Medulla oblongata (tissue), 1 donor: ENCODE measurements at regions not wholly inside any gene's neighbourhood (a gene's known extent, or its start where the extent isn't known, plus 50 kb on each side); places are given as distances from the start of the nearest gene placed in this dataset.
A peak's percentile ranks its signal among the peaks of the same experiment; 100 is the strongest.
"Not testable (repeated sequence)": the region's sequence is repeated elsewhere in the genome, so short reads cannot be mapped to it uniquely, and the experiment has no call there.

Experiments
- DNase-seq: peaks from one replicate; pipeline ENCODE4 v3.0.0-alpha.2; 2015; ENCODE audit errors: extremely low spot score

DNA sequence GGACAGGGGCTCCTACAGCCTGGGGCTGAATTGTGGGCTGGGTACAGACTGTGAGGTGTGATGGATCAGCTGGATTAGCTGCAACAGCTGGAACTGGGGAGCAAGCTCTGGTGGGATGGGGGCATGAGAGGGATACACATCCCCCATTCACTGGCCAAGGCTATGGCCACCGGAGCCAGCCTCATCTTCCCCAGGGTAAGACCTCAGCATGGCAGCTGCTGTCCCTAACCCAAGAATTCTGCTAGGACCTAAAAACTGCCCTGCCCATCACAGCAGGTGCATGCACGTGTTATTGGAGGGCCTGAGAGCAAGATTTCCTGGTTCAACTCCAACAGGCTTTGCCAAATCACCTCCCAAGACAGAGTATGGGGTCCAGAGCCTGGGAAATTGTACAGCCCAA is 258.6 kb upstream of the AGTR2 start:
- DNase-seq: no peak

DNA sequence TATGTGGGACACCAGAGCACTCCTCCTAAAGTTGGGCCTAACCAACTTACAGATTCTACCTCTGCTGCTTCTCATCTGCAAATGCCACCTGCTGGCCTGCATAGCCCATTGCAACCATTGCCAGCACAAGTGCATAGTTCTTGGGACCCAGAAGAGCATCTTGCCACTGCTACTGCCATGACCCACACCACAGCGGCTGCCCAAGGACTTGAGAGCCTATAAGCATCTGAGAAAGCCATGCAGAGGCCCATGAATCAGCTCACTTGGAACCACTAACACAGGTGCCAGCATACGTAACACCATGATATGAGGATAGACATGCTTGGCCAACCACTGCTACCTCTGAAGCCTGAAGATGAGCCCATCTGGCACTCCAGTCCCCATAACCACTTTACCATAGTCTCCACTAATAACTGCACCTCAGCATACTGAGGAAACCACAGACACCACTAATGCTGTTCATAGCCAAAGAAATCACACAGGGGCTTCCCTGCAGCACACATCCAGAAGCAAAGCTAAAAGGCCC is 258.1 kb upstream of the AGTR2 start:
- no peak for DNase-seq

DNA sequence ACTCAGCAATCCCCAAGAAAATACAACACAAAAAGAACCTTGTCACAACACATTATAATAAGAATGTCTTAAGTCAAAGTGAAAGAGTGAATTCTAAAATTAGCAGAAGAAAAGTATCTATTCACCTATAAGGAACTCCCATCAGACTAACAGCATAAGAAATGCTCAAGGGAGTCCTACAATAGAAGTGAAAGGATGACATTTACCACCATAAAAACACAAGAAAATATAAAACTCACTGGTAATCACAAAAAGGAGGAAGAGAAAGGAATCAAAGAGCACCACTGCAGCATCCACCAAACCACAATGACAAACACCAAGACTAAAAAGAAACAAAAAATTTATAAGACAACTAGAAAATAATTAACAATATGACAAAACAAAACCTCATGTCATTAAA is 257.0 kb upstream of the AGTR2 start:
- no peak for DNase-seq

DNA sequence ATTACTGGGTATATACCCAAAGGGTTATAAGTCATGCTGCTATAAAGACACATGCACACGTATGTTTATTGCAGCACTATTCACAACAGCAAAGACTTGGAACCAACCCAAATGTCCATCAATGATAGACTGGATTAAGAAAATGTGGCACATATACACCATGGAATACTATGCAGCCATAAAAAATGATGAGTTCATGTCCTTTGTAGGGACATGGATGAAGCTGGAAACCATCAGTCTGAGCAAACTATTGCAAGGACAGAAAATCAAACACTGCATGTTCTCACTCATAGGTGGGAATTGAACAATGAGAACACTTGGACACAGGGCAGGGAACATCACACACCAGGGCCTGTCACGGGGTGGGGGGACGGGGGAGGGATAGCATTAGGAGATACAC is 254.9 kb upstream of the AGTR2 start:
- DNase-seq: not testable (repeated sequence)

DNA sequence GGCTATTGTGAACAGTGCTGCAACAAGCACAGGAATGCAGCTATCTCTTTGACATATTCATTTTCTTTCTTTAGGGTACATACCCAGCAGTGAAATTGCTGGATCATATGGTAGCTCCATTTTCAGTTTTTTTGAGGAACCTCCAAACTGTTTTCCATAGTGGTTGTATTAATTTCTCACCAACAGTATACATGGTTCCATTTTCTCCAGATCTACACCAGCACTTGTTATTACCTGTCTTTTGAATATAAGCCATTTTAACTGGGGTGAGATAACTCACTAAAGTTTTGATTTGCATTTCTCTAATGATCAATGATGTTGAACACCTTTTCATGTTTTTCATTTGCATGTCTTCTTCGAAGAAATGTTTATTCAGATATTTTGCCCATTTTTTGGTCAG is 241.1 kb upstream of the AGTR2 start:
- no peak for DNase-seq

DNA sequence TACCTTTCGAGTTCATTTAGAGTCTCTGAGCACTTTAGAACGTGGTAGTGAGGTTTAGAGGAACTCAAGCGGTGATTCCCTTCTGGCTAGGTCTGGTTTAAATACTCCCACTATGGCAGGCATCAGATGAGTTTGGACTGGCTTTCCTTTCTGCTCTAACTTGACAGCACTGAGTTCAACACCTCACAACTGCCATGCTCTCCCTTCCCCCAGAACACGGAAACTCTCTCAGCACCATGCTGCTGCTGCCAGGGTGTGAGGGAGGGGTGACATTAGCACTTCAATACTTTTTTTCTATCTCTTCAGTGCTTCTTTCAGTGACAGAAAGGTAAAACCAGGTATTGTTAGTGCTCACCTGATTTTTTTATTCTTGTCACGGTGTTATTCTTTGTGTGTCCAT is 234.5 kb upstream of the AGTR2 start:
- no peak for DNase-seq

DNA sequence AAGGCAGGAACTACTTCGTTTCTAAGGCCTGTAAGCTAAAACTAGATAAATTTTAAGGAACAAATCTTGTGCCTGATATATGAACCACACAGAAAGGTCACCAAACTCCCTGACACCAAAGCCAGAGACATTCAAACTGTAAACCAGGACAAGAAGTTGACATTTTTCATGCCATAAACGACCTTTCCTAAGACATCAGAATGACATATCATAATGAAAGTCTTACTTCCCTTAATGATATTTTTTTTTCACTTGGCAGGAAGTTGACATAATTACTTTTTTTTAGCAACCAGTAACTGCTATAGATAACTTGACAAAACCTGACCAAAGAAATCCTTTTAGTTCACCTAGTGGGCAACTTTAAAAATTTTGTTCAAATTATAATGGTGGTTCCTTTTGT is 231.5 kb upstream of the AGTR2 start:
- no peak for DNase-seq

DNA sequence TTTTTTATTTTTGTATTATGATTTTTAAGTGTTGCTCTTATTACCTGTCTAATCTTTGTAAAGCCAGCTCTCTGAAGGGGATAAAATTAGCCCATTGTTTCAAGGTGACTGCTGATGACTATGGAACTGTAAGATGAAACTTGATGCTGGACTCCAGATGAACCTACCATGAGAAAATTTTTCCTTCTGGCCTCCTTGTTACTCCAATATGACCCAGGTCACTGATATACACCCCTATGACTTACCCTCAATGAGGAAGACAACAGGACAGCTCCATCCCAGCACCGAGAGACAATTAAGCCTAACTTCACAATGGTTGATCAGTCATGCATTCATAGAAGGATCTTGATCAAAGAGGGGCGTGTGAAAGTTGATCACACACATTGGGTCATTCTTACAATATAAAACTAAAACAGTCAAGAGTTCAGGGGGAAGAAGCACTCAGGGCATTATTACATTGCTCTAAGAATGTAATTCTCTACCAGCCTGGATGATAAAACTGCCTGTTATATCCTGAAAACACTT is 230.8 kb upstream of the AGTR2 start:
- DNase-seq: no peak

DNA sequence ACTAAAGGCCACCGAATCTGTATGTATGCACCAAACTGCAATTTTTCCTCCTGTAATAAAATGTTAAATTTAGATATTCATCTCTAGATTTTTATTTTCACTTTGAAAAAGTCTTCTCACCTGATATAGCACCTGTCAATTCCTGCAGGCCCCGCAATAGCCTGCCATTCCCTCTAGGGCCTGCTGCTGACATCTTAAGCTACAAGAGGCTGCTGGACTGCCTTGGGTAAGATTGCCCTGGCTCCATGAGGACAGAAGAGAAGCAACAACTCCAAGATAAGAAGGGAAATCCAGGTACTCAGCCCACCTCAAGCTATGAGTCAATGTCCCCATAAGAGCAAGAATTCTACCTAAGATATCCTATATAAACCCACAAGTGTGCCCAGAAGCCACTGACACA is 230.2 kb upstream of the AGTR2 start:
- DNase-seq: no peak

DNA sequence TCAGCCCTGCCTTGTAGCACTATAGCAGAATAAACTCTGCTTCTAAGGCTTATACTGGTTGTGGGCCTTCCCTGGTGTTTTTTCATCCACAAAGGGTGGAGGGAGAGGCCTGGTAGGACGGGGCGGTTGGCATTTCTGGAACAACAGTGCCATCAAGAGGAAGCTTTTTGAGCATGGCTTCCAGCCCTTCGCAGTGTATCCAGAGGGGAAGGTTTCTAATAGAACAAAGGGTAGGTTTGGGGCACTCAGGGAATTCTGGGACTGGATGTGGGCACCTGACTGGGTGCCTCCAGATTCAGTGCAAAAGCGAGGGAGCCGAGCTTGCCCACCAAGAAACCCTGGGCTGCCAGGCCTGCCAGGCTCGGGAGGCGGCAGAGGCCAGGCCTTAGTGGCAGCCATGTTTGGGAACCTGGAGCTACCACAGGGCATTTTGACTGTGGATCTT is 229.6 kb upstream of the AGTR2 start:
- peak; percentile 89 for DNase-seq

DNA sequence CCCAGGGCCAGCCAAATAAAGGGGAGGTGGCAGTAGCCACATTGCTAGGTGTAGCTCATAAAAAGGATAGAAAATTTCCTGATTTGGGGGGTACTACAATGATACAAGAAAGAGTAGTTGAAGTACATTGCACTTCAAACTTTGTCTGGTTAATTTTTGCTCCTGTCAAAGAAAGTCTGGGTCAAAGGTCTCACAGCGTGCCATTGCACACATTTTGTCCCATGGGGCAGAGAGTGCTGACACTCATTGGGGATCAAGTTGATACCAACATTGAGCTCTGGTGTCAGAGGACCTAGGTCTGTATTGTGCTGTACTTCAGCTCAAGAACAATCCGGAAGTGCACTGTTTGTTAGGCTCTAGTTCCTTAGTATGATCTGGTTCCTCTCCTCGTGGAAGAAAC is 229.2 kb upstream of the AGTR2 start:
- no peak for DNase-seq

DNA sequence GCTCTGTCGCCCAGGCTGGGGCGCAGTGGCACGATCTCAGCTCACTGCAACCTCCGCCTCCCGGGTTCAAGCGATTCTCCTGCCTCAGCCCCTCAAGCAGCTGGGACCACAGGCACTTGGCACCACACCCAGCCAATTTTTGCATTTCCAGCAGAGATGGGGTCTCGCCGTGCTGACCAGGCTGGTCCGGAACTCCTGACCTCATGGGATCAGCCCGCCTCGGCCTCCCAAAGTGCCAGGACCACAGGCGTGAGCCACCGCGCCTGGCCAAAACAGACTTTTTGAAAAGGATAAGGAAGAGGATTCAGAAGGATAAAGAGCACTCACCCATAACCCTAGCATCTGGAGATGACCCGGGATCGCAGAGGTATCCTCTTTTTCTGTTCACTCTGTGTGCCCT is 224.5 kb upstream of the AGTR2 start:
- no peak for DNase-seq

DNA sequence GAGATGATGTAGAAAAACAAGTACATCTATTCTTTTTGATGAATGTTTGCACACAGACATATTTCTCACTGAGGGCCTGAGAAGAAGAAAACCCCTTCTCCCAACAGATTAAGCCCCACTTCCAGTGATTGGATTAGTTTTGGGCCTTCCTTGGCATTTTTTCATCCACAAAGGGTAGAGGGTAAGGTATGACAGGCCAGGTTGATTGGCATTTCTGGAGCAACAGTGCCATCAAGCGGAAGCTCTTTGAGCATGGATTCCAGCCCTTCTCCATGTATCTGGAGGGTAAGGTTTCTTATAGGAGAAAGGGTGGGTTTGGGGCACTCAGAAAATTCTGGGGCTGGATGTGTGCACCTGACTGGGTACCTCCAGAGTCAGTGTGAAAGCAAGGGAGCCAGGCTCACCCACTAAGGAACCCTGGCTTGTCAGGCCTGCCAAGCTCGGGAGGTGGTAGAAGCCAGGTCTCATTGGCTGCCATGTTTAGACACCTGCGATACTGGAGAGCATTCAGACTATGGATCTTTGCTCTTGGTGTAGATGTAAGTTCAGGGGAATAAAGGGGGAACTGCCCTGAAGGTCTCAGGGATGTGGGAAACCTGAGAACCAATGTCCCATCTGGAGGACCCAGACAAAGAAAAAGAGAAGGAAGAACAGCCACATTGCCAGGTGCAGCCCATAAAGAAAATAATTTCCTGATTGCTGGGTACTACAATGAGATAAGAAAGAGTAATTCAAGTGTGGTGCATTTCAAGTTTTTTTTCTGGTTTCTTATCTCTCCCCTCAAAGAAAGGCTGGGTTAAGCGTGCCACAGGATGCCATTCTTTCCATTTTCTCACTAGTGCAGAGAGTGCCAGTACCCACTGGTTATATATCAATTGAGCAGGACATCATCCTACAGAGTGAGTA is 222.3 kb upstream of the AGTR2 start:
- DNase-seq: no peak

DNA sequence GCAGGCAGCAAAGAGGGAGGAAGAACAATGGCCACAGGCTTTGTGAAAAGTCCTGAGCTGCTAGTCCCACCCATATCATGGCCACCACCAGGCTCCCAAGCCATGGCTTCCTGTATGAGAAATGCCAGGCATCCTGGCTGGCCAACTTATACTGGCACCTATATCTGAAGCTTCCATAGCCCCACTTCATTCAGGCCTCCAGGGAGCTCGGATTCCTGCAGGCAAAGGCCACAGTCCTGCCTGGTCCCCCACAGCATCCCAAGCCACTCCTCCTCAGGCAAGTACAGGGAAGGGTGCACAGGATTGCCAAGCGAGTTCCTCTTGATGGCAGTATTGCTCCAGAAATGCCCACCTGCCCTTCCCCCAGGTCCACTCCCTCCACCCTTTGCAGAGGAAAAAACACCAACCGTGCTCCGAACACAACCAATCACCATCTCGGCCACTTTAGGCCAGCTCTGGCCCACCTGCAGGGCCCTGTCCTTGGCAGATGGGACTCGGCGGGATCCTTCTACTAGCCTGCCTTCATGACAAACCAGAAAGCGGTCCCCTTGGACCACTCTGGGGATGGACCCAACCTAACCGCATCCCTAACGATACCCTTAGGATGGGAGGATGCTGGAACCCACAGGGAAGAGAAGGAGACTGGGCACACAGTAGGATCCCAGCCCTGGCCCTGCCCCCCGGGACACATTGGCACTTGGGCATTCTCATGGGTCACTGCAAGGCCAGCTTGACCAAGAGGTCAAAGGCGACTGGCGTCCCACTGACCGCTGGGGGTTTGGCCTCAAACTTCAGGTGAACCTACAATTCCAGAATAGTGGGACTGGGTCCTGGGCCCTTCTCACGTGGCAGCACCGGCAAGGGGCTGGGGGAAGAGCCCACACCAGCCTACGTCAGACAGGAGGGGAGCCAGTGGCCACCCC is 220.4 kb upstream of the AGTR2 start:
- peak; percentile 18 for DNase-seq

DNA sequence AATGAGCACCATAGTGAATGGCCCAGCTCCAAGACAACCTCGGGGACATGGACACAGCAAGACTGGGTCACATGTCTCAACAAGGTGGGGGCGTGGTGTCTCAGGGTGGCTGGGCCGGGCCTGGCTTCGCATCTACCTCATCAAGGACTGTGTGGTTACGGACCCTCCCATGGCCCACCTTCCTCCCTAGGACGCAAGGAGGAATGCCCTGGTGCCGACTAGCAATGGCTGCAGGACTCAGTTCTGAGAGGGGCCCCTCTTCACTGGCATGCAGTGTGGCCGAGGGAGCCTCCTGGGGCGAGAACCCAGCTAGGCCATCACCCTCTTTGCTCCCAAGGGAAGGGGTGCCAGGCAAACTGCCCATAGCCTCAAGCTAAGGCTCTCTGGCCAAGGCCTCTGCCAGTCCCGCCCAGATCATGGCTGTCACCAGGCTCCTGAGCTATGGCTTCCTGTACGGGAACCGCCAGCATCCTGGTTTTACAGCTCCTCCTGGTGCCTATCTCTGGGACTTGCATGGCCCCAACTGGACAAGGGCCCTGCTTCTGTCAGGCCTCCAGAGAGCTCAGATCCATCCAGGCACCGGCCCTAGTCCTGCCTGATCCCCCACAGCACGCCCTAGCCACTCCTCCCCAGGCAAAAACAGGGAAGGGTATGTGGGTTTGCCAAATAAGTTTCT is 218.0 kb upstream of the AGTR2 start:
- DNase-seq: no peak

DNA sequence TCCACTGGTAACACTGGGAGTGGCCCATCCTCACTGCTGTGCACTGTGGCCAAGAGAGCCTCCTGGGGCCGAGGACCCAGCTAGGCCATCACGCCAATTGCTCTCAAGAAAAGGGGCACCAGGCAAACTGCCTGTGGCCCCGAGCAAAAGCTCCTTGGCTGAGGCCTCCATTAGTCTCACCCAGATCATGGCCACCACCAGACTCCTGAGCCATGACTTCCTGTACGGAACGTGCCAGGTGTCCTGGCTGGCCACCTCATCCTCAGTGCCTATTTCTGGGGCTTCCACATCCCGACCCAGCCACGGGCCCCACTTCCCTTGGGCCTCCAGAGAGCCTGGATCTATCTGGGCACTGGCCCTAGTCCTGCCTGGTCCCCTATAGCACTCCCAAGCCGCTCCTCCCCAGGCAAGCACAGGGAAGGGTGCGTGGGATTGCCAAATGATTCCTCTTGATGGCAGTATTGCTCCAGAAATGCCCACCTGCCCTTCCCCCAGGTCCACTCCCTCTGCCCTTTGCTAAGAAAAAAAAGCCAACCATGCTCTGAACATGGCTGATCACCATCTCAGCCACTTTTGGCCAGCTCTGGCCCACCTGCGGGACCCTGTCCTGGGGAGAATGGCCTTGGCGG is 212.6 kb upstream of the AGTR2 start:
- no peak for DNase-seq

DNA sequence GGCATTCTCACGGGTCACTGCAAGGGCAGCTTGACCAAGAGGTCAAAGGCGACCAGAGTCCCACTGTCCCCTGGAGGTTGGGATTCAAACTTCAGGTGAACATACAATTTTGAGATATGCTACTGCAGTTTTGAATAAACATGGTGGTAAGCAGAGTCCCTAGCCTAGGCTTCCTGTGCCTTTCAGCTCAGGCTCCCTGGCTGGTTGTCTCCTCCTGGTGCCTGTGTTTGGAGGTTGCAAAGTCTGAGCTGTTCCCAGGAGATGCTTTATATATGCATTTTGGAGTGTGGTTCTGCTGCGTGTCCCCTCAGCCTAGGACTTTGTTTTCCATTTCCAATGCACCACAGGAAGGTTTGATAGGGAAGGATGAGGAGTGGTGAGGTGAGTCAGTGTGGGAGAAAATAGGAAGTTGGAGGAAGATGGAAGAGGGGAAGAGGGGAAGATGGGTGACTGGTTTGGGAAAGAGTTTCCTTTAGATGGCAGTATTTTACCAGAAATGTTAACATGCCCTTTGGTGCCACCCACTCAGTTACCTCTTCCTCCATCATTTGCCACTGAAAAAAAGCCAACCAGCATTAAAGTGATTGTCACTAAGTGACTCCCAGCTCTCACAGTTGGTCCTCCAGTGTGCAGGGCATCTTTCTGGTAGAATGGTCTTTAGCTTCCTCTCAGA is 211.7 kb upstream of the AGTR2 start:
- peak; percentile 15 for DNase-seq

DNA sequence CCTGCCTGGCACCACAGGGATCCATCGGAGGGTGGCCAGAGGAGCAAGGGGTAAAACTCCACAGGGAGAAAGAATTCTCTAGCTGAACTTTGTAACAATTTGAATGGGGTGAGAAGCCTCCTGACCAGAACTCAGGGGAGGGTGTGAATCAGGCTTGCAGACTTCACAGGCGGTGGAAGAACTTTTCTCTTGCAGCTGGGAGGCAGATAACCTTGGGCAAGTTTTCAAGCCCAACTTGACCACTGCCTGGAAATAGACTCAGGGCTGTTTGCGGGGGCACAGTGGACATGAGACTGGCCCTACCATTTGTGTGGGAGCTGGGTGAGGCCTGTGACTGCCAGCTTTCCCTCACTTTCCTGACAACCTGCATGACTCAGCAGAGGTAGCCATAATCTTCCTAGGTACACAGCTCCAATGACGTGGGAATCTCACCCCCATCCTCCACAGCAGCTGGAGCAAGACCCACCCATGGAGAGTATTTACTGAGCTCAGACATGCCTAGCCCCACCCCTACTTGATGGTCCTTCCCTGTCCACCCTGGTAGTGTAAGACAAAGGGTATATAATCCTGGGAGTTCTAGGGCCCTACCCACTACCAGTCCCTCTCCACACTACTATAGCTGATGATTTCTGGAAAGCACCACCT is 210.0 kb upstream of the AGTR2 start:
- no peak for DNase-seq

DNA sequence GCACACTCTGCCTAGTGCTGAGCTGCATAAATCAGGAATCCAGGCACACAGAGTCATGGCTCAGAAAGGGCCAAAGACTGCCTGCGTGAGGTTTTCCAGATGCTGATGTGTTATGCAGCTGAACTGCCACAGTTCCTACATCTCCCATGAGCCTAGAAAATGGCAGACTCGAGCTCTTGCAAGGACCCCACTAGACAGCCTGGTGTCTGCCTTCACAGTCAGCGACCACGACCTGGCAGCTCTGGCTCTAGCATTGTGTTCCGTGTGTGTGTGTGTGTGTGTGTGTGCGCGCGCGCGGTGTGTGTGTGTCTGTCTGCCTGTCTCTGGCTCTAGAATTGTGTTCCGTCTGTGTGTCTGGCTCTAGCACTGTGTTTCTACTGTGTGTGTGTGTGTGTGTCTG is 203.6 kb upstream of the AGTR2 start:
- no peak for DNase-seq
